Sigmoid colon (tissue), 6 donors: ENCODE measurements at regions not wholly inside any gene's neighbourhood (a gene's known extent, or its start where the extent isn't known, plus 50 kb on each side); places are given as distances from the start of the nearest gene placed in this dataset.
"Not testable (repeated sequence)": the region's sequence is repeated elsewhere in the genome, so short reads cannot be mapped to it uniquely, and the experiment has no call there.

Experiments
- DNase-seq: peaks from one replicate; pipeline ENCODE4 v3.0.0-alpha.2; 2019
- H3K27ac ChIP-seq, 4 donors: fragments of 200-600 bp; sonication (generic); one replicate each; pipeline ENCODE4 v1.5.1; 2016 to 2019; ENCODE audit warnings: mild to moderate bottlenecking in 1 of 4
- H3K27me3 ChIP-seq, 3 donors: fragments of 200-600 bp; sonication (generic); one replicate each; pipeline ENCODE4 v1.5.1; 2019; ENCODE audit warnings: mild to moderate bottlenecking in 1 of 3
- H3K36me3 ChIP-seq, 4 donors: fragments of 200-600 bp; sonication (generic); one replicate each; pipeline ENCODE4 v1.5.1; 2016 to 2019
- H3K4me1 ChIP-seq, 4 donors: fragments of 200-600 bp; sonication (generic); one replicate each; pipeline ENCODE4 v1.5.1; 2017 to 2019
- H3K4me3 ChIP-seq, 4 donors: fragments of 200-600 bp; sonication (generic); one replicate each; pipeline ENCODE4 v1.5.1; 2017 to 2019; ENCODE audit warnings: mild to moderate bottlenecking in 2 of 4, moderate library complexity in 1 of 4
- H3K9me3 ChIP-seq, 4 donors: fragments of 200-600 bp in 3 of 4; sonication (generic) in 3 of 4; one replicate each; pipeline versions ENCODE4 v1.5.1 to v1.6.1; 2013 to 2019
- EP300 ChIP-seq, 4 donors: sonication (generic); formaldehyde crosslinking; IDR thresholded peaks; one replicate each; pipeline ENCODE4 v1.6.1; 2017; ENCODE audit warnings: antibody characterized with exemption in 4 of 4
- POLR2A ChIP-seq, 2 donors: fragments of 450-650 bp; IDR thresholded peaks; one replicate each; pipeline ENCODE4 v1.6.1; 2016; ENCODE audit warnings: antibody characterized with exemption in 2 of 2, mild to moderate bottlenecking in 2 of 2, moderate library complexity in 2 of 2
- POLR2AphosphoS5 ChIP-seq, 4 donors: sonication (generic); formaldehyde crosslinking; IDR thresholded peaks; one replicate each; pipeline ENCODE4 v1.6.1; 2017; ENCODE audit warnings: antibody characterized with exemption in 4 of 4
- WGBS, 2 donors: extraction: QIAGEN DNeasy Blood & Tissue Kit; methylation state at CpG; one replicate each; pipeline ENCODE4 v1.1.7; 2013; 5-methylcytosine and 5-hydroxymethylcytosine counted together
- intact Hi-C: fragments of 100-400 bp; cut with DNase I; formaldehyde crosslinking; loops from one replicate; pipeline ENCODE4 v1.15.1; 2023
- TF ChIP-seq, protein P1 (sequence below), 4 experiments: fragments of 450-650 bp in 3 of 4; fragments of 200-600 bp in 1 of 4; IDR thresholded peaks; one replicate each; pipeline ENCODE4 v1.5.1; 2016 to 2019; ENCODE audit warnings: antibody characterized with exemption in 4 of 4, mild to moderate bottlenecking in 3 of 4, moderate library complexity in 2 of 4
- donor health status: healthy with polysubstance abuse.
- donor health status: healthy.

- no peak for DNase-seq
- H3K9me3 ChIP-seq, result no peaks in the 10 kb centered on the region
- TF ChIP-seq, protein P1, sequence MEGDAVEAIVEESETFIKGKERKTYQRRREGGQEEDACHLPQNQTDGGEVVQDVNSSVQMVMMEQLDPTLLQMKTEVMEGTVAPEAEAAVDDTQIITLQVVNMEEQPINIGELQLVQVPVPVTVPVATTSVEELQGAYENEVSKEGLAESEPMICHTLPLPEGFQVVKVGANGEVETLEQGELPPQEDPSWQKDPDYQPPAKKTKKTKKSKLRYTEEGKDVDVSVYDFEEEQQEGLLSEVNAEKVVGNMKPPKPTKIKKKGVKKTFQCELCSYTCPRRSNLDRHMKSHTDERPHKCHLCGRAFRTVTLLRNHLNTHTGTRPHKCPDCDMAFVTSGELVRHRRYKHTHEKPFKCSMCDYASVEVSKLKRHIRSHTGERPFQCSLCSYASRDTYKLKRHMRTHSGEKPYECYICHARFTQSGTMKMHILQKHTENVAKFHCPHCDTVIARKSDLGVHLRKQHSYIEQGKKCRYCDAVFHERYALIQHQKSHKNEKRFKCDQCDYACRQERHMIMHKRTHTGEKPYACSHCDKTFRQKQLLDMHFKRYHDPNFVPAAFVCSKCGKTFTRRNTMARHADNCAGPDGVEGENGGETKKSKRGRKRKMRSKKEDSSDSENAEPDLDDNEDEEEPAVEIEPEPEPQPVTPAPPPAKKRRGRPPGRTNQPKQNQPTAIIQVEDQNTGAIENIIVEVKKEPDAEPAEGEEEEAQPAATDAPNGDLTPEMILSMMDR (IDR thresholded peaks at IDR 0.05), result no peak
- TF ChIP-seq POLR2A (IDR thresholded peaks at IDR 0.05), result no peak
- WGBS, 2 donors, result 68 to 76% methylated on average over 2 of the region's 2 CpGs
- no peak overlapping the region for H3K4me3 ChIP-seq
- no peaks in the 10 kb centered on the region for H3K4me1 ChIP-seq
- no peaks in the 10 kb centered on the region for H3K27me3 ChIP-seq
- intact Hi-C loops, result no loop called here
- no peak overlapping the region for H3K27ac ChIP-seq
- H3K36me3 ChIP-seq, result no peaks in the 10 kb centered on the region
Observed at GRCh38 chr6:48667797-48668196, 556.8 kb upstream of the PTCHD4 start.

GRCh38 chr6:48664826-48665225, 553.8 kb upstream of the PTCHD4 start:
- TF ChIP-seq POLR2A (IDR thresholded peaks at IDR 0.05) (no peak), EP300 (IDR thresholded peaks at IDR 0.05) (no peak), POLR2AphosphoS5 (IDR thresholded peaks at IDR 0.05) (no peak)
- TF ChIP-seq, protein P1 (IDR thresholded peaks at IDR 0.05), result no peak
- no peak for DNase-seq
- H3K36me3 ChIP-seq, result no peaks in the 10 kb centered on the region
- no peaks in the 10 kb centered on the region for H3K4me1 ChIP-seq
- intact Hi-C loops, result no loop called here
- WGBS, 2 donors, result 77 to 85% methylated on average over 3 of the region's 3 CpGs
- H3K27me3 ChIP-seq, result no peaks in the 10 kb centered on the region
- H3K4me3 ChIP-seq, result no peak overlapping the region
- H3K9me3 ChIP-seq, result no peaks in the 10 kb centered on the region
- no peak overlapping the region for H3K27ac ChIP-seq

DNA sequence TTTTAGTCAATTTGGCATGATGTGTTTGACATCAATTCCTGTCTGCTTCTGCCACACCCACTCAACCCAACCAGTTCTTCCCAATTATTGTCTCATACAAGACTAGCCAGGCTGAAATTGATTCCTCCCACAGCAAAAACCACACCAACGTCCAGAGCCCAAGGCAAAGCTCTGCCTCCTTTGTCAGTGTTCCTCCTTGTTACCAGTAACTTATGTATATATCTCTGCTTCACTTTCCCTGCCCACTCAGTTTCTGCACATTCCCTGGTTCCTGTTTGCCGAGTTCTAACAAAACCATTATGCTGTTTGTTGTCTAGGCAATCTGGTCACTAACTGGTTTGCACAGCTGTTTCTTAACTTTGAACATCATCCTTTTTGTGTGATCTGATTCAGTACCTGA, 547.9 kb upstream of the PTCHD4 start:
- Histone ChIP-seq H3K27me3 (no peaks in the 10 kb centered on the region), H3K9me3 (no peaks in the 10 kb centered on the region), H3K36me3 (no peaks in the 10 kb centered on the region), H3K4me1 (no peaks in the 10 kb centered on the region), H3K27ac (no peak overlapping the region), H3K4me3 (no peak overlapping the region)
- intact Hi-C loops, result no loop called here
- no peak for DNase-seq
- TF ChIP-seq, protein P1 (IDR thresholded peaks at IDR 0.05), result no peak
- no peak for TF ChIP-seq EP300 (IDR thresholded peaks at IDR 0.05)
- no peak for TF ChIP-seq POLR2AphosphoS5 (IDR thresholded peaks at IDR 0.05)
- no peak for TF ChIP-seq POLR2A (IDR thresholded peaks at IDR 0.05)
- 22 to 48% methylated on average over 2 of the region's 2 CpGs for WGBS, 2 donors

DNA sequence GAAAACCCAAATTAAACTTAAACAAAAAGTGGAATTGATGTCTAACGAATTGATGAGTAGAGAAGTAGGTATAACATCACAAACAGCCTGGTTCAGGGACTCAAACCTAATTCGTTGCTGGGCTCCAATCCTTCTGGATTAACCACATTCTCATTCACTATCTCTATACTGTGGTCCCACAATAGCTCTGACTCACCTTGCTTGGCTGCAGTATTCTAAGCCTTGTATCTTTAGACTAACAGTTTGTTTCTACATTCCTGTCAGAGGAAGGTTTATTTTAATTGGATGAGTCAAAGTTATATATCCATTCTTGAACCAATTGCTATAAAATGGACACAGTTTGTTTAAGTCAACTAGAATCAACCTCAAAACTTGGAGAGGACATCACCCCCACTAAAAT, 530.5 kb upstream of the PTCHD4 start:
- intact Hi-C loops, result no loop called here
- Histone ChIP-seq H3K4me3 (no peak overlapping the region), H3K36me3 (no peaks in the 10 kb centered on the region), H3K27me3 (no peaks in the 10 kb centered on the region), H3K9me3 (no peaks in the 10 kb centered on the region), H3K27ac (no peak overlapping the region), H3K4me1 (no peaks in the 10 kb centered on the region)
- WGBS, 2 donors, result 41 to 55% methylated on average over 2 of the region's 2 CpGs
- no peak for TF ChIP-seq POLR2AphosphoS5 (IDR thresholded peaks at IDR 0.05)
- no peak for TF ChIP-seq EP300 (IDR thresholded peaks at IDR 0.05)
- TF ChIP-seq, protein P1 (IDR thresholded peaks at IDR 0.05), result no peak
- TF ChIP-seq POLR2A (IDR thresholded peaks at IDR 0.05), result no peak
- no peak for DNase-seq

DNA sequence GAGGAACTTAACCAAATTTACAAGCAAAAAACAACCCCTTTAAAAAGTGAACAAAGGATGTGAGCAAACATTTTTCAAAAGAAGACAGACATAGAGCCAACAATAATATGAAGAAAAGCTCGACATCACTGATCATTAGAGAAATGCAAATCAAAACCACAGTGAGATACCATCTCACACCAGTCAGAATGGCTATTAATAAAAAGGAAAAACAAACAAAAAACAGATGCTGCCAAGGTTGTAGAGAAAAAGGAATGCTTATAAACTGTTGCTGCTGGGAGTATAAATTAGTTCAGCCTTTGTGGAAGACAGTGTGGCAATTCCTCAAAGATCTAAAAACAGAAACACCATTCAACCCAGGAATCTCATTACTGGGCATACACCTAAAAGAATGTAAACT, 527.8 kb upstream of the PTCHD4 start:
- H3K4me1 ChIP-seq, H3K36me3 ChIP-seq, H3K27me3 ChIP-seq, H3K4me3 ChIP-seq, DNase-seq, H3K27ac ChIP-seq, intact Hi-C loops, H3K9me3 ChIP-seq: not testable (repeated sequence)
- WGBS, 2 donors, result 20 to 46% methylated on average over 1 of the region's 1 CpG
